ENCODE measurements at regions not wholly inside any gene's neighbourhood (a gene's known extent, or its start where the extent isn't known, plus 50 kb on each side); places are given as distances from the start of the nearest gene placed in this dataset.

- Histone ChIP-seq H3K4me3 (replicated peaks; ENCODE audit: low read depth, low read length) (no peak overlapping the region), H3K36me3 (ENCODE audit: control insufficient read depth, insufficient read depth, low read length) (no peaks in the 10 kb centered on the region), H3K27me3 (replicated peaks; ENCODE audit: control insufficient read depth, insufficient read depth, low read length) (no peaks in the 10 kb centered on the region; the same call in 1 of the 2 replicates)
- no peak for TF ChIP-seq CTCF (IDR thresholded peaks at IDR 0.05; ENCODE audit: insufficient read depth, low read length, poor library complexity, severe bottlenecking)
- no peak for DNase-seq (ENCODE audit: extremely low read depth, insufficient read length)
Observed at GRCh38 chr2:226639550-226639949, 160.1 kb downstream of the IRS1 start.

DNA sequence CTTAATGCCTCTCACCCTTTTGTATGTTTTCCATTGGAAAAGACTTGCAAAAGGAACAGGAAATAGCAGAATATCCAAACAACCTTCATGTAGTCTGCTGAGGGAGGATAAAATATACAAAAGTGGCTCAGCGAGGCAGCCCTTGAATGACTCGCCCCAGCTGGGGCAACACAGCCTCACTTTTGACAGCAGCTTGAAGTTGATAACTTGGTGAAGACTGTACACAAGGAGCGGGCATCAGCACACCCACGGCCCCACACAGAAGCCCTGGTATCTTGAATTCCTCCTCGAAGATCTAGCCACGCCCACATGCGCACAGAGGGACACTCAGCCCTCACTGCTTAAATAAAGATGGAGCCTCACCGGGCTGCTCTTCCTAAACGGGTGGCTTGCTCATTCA is 161.0 kb downstream of the IRS1 start:
- TF ChIP-seq CTCF (IDR thresholded peaks at IDR 0.05; ENCODE audit: insufficient read depth, low read length, poor library complexity, severe bottlenecking) = no peak
- H3K4me3 ChIP-seq (replicated peaks; ENCODE audit: low read depth, low read length) = no peak overlapping the region
- H3K36me3 ChIP-seq (ENCODE audit: control insufficient read depth, insufficient read depth, low read length) = no peaks in the 10 kb centered on the region
- no peak for DNase-seq (ENCODE audit: extremely low read depth, insufficient read length)
- H3K27me3 ChIP-seq (replicated peaks; ENCODE audit: control insufficient read depth, insufficient read depth, low read length) = no peaks in the 10 kb centered on the region

DNA sequence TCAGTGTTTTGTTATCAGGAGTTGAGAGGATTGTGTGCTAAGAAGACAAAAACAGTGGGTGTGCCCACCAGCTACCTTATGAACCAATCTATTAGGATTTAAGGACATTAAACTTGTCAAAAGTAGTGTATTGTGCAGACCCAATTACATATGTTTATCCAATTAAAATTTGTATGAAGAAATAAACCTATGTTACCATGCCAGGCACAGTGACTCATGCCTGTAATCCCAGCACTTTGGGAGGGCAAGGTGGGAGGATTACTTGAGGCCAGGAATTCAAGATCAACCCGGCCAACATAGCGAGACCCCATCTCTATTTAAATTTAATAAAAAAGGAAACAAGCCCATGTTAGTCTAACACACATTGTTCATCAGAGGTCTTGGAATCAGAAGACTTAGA is 162.2 kb downstream of the IRS1 start:
- no peak for TF ChIP-seq CTCF (IDR thresholded peaks at IDR 0.05; ENCODE audit: insufficient read depth, low read length, poor library complexity, severe bottlenecking)
- H3K36me3 ChIP-seq (ENCODE audit: control insufficient read depth, insufficient read depth, low read length) = no peaks in the 10 kb centered on the region
- no peak overlapping the region for H3K4me3 ChIP-seq (replicated peaks; ENCODE audit: low read depth, low read length)
- no peak for DNase-seq (ENCODE audit: extremely low read depth, insufficient read length)
- H3K27me3 ChIP-seq (replicated peaks; ENCODE audit: control insufficient read depth, insufficient read depth, low read length) = no peaks in the 10 kb centered on the region

- H3K36me3 ChIP-seq (ENCODE audit: control insufficient read depth, insufficient read depth, low read length) = no peaks in the 10 kb centered on the region
- no peak for DNase-seq (ENCODE audit: extremely low read depth, insufficient read length)
- no peaks in the 10 kb centered on the region for H3K27me3 ChIP-seq (replicated peaks; ENCODE audit: control insufficient read depth, insufficient read depth, low read length)
Observed at GRCh38 chr2:226636586-226636985, 163.0 kb downstream of the IRS1 start.

GRCh38 chr2:226634943-226635604 is 164.5 kb downstream of the IRS1 start:
- no peak for DNase-seq (ENCODE audit: extremely low read depth, insufficient read length)
- TF ChIP-seq CTCF (IDR thresholded peaks at IDR 0.05; ENCODE audit: insufficient read depth, low read length, poor library complexity, severe bottlenecking) = no peak
- H3K27me3 ChIP-seq (replicated peaks; ENCODE audit: control insufficient read depth, insufficient read depth, low read length) = no peaks in the 10 kb centered on the region
- H3K36me3 ChIP-seq (ENCODE audit: control insufficient read depth, insufficient read depth, low read length) = no peaks in the 10 kb centered on the region
- H3K4me3 ChIP-seq (replicated peaks; ENCODE audit: low read depth, low read length) = no peak overlapping the region

More at GRCh38 chr2:226636586-226636985, 163.0 kb downstream of the IRS1 start:
- TF ChIP-seq CTCF (IDR thresholded peaks at IDR 0.05; ENCODE audit: insufficient read depth, low read length, poor library complexity, severe bottlenecking) = no peak
- no peak overlapping the region for H3K4me3 ChIP-seq (replicated peaks; ENCODE audit: low read depth, low read length)

DNA sequence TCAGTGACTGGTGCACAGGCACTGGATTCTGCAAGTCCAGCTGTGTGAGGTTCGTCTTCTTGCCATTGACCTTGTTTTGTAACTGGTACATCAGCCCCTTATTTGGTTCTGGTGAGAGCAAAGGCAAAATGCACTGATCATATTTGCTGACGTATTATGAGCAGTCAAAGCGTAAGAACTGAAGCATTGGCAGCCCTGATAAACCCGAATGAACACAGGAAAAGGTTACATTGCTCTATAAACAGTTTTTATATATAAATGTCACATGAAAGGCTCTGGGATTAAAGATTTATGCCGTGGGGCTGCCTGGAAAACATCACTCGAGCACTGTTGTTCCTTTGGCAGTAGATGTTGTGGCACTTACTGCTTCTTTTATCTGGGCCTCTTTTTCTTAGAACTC is 167.9 kb downstream of the IRS1 start:
- TF ChIP-seq CTCF (IDR thresholded peaks at IDR 0.05; ENCODE audit: insufficient read depth, low read length, poor library complexity, severe bottlenecking) = no peak
- Histone ChIP-seq H3K36me3 (ENCODE audit: control insufficient read depth, insufficient read depth, low read length) (no peaks in the 10 kb centered on the region), H3K4me3 (replicated peaks; ENCODE audit: low read depth, low read length) (no peak overlapping the region), H3K27me3 (replicated peaks; ENCODE audit: control insufficient read depth, insufficient read depth, low read length) (no peaks in the 10 kb centered on the region)
- DNase-seq (ENCODE audit: extremely low read depth, insufficient read length) = no peak

Data from GM06990 (cell line).